Mesodermal cell (in vitro differentiated cells): ENCODE measurements at regions not wholly inside any gene's neighbourhood (a gene's known extent, or its start where the extent isn't known, plus 50 kb on each side); places are given as distances from the start of the nearest gene placed in this dataset.

Experiments
- H3K27ac ChIP-seq: 2 replicates; pipeline ENCODE4 v1.7.0; 2013; ENCODE audit warnings: mild to moderate bottlenecking, low read depth, low read length, moderate library complexity; ENCODE audit not compliant: severe bottlenecking
- H3K36me3 ChIP-seq: 2 replicates; pipeline ENCODE4 v1.7.1; 2013; ENCODE audit warnings: mild to moderate bottlenecking, low read length, moderate library complexity; ENCODE audit not compliant: control insufficient read depth, insufficient read depth
- H3K4me1 ChIP-seq: one replicate; pipeline ENCODE4 v1.7.1; 2013; ENCODE audit warnings: mild to moderate bottlenecking, low read length; ENCODE audit not compliant: insufficient read depth, control insufficient read depth, poor library complexity, severe bottlenecking
- H3K4me3 ChIP-seq: 2 replicates; pipeline ENCODE4 v1.7.0; 2013; ENCODE audit warnings: low read length, control low read depth, mild to moderate bottlenecking; ENCODE audit not compliant: insufficient read depth, poor library complexity, severe bottlenecking; ENCODE audit errors: extremely low read depth
- H3K9me3 ChIP-seq: 2 replicates; pipeline ENCODE4 v1.7.1; 2013; ENCODE audit warnings: mild to moderate bottlenecking, low read length, moderate library complexity; ENCODE audit not compliant: control insufficient read depth
- WGBS, 2 experiments: methylation state at CpG; one replicate each; pipeline ENCODE4 v1.1.5; 2013; ENCODE audit warnings: missing lambda C conversion rate in 2 of 2; ENCODE audit not compliant: insufficient coverage in 2 of 2; 5-methylcytosine and 5-hydroxymethylcytosine counted together

DNA sequence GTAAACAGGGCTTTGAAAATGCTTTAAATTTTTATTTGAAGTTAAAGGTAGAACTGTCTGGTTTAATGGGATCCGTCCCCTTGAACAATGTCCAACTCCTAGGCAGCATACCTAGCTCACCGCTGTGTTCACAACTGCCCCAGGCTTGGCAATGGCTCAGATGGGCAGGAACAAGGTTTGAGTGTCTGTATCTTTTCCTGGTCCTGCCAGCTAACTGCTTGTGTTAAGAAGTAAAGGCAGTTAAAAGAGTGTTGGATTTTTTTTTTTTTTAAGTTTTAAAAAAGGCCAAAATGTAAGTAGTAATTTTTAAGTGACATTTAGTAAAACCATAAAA lies 66.7 kb upstream of the FNDC3A start:
- Histone ChIP-seq H3K9me3 (no peaks in the 10 kb centered on the region), H3K36me3 (no peaks in the 10 kb centered on the region), H3K27ac (no peak overlapping the region), H3K4me3 (no peak overlapping the region), H3K4me1 (no peaks in the 10 kb centered on the region)
- no CpG with 5 or more reads among the region's 2 CpGs for WGBS, 2 experiments

DNA sequence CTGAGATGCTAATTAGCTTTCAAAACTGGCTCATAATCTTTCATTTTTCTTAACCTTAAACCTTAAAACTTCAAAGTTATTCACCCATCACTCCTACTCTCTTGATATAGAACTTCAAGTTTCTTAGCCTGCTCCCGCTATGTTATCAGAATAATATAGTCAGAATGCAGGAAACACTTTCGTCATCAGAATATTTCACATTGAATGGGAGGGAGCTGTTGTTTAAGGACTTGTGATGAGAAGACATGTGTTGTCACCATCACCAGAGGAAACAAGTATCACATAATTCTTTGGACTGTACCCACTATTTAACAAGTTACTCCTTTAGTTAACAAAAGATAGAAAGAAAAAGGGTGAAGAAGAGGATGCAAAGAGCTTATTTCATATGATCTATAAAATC lies 65.0 kb upstream of the FNDC3A start:
- Histone ChIP-seq H3K27ac (no peak overlapping the region), H3K4me3 (no peak overlapping the region), H3K4me1 (no peaks in the 10 kb centered on the region), H3K9me3 (no peaks in the 10 kb centered on the region), H3K36me3 (no peaks in the 10 kb centered on the region)
- WGBS, 2 experiments, result no CpG with 5 or more reads among the region's 2 CpGs

DNA sequence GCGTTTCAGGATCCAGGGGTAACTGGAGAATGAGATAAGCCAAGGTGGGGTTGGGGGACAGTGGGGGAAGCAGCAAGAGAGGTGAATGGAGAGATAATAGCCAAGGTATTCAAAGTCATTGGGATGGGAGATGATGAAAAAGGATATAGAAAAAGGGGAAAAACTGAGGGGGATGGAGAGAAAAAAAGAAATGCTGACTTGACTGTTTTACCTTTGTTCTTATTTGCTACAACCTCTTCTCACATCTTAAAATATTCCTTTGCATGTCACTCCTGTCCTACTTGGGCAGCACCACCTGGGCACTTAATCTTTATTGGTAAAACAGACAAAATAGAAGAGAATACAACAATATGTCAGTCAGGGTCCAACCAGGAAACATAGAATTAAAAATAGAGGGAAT lies 56.0 kb upstream of the FNDC3A start:
- Histone ChIP-seq H3K9me3 (no peaks in the 10 kb centered on the region), H3K36me3 (no peaks in the 10 kb centered on the region), H3K4me1 (no peaks in the 10 kb centered on the region), H3K27ac (no peak overlapping the region), H3K4me3 (no peak overlapping the region)
- no CpG with 5 or more reads among the region's 1 CpG for WGBS, 2 experiments

DNA sequence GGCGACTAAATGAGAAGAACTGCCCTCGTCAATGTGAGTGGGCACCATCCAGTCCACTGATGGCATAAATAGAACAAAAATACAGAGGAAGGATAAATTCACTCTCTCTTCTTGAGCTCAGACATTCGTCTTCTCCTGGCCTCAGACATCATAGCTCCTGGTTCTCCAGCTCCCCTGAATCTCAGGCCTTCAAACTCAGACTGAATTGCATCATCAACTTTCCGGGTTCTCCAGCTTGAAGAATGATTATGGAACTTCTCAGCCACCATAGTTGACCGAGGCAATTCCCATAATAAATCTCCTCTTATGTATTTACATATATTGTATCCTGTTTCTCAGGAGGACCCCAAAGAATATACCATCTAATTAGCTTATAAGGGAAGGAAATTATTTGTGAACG lies 55.0 kb upstream of the FNDC3A start:
- H3K9me3 ChIP-seq, result no peaks in the 10 kb centered on the region
- WGBS, 2 experiments, result 87 to 100% methylated on average over 3 to 4 of the region's 6 CpGs
- H3K4me1 ChIP-seq, result no peaks in the 10 kb centered on the region
- H3K27ac ChIP-seq, result no peak overlapping the region
- no peak overlapping the region for H3K4me3 ChIP-seq
- no peaks in the 10 kb centered on the region for H3K36me3 ChIP-seq

DNA sequence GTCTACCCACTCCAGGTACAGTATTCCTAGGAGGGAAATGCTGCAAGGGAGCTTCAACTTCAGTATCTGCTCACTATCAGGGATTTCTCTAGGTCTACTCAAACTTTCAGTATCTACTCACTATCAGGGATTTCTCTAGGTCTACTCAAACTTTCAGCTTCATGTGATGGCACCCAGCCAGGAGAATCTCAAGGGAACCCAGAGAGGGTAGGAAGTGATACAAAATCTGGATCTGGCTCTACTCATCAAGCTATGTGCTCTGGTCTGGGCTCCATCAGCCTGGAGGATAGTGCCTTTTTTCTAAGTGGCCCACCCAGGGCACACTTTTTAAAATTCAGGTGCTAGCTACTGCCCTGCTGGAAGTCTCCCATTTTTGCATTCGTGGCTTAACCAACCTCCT lies 52.3 kb upstream of the FNDC3A start:
- no CpG with 5 or more reads among the region's 1 CpG for WGBS, 2 experiments
- Histone ChIP-seq H3K36me3 (no peaks in the 10 kb centered on the region), H3K4me3 (no peak overlapping the region), H3K4me1 (no peaks in the 10 kb centered on the region), H3K27ac (no peak overlapping the region), H3K9me3 (no peaks in the 10 kb centered on the region)

DNA sequence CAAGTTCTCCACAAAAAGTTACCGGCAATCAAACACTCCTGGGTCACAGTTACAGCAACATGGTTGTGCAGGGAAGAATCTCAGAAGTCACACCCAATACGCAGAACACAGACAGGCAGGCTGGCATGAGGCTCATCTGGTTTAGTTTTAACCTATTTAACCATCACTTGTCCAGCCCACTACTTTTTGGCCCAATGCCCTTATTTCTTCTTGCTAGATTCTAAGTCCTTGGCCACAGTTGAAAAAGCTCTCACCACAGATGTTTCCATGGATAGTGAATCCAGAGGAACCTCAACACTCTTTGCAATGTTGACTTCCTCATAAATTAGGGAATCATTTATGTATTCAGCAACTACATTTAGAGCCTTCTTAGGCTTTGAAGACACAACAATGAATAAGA lies 50.7 kb upstream of the FNDC3A start:
- H3K36me3 ChIP-seq, result no peaks in the 10 kb centered on the region
- no peaks in the 10 kb centered on the region for H3K4me1 ChIP-seq
- H3K9me3 ChIP-seq, result no peaks in the 10 kb centered on the region
- 88 to 100% methylated on average over 2 of the region's 2 CpGs for WGBS, 2 experiments
- no peak overlapping the region for H3K27ac ChIP-seq
- H3K4me3 ChIP-seq, result no peak overlapping the region
